Naive thymus-derived CD4-positive, alpha-beta T cell (primary cell): ENCODE measurements at regions not wholly inside any gene's neighbourhood (a gene's known extent, or its start where the extent isn't known, plus 50 kb on each side); places are given as distances from the start of the nearest gene placed in this dataset.

Source experiments
- ATAC-seq: fragments of 150-1000 bp; cut with Tn5 transposase; 2 replicates; pipeline ENCODE4 v1.10.0; 2021; ENCODE audit warnings: mild to moderate bottlenecking, moderate library complexity
- CTCF ChIA-PET: fragments of 350-600 bp; sonication (Branson Sonifier 250); formaldehyde crosslinking; loops from one replicate; lab custom pipeline; 2021; ENCODE audit warnings: antibody characterized with exemption; lab: Charles Lee
- POLR2A ChIA-PET: fragments of 350-600 bp; sonication (Branson Sonifier 250); formaldehyde crosslinking; loops from one replicate; lab custom pipeline; 2021; ENCODE audit warnings: antibody characterized with exemption, inconsistent platforms; lab: Charles Lee
- DNase-seq, 9 donors: peaks; one replicate each; pipeline versions ENCODE4 v3.0.0 to v3.0.0-alpha.2; 2020 to 2022; ENCODE audit warnings: mixed read lengths in 1 of 9
- H3K27ac ChIP-seq: one replicate; pipeline ENCODE4 v1.7.0; 2013; ENCODE audit warnings: mild to moderate bottlenecking, low read depth, low read length, moderate library complexity
- H3K27me3 ChIP-seq, 2 donors: one replicate each; pipeline ENCODE4 v1.7.0; 2013; ENCODE audit warnings: low read length in 2 of 2, mild to moderate bottlenecking in 2 of 2, moderate library complexity in 2 of 2; ENCODE audit not compliant: control insufficient read depth in 2 of 2, insufficient read depth in 2 of 2
- H3K36me3 ChIP-seq, 3 experiments: 1 replicate in 2 of 3; 2 replicates in 1 of 3; pipeline ENCODE4 v1.7.0; 2013; ENCODE audit warnings: low read length in 3 of 3, mild to moderate bottlenecking in 3 of 3, moderate library complexity in 1 of 3; ENCODE audit not compliant: insufficient read depth in 3 of 3, control insufficient read depth in 2 of 3
- H3K4me1 ChIP-seq, 2 donors: one replicate each; pipeline ENCODE4 v1.7.0; 2013; ENCODE audit warnings: low read length in 2 of 2, mild to moderate bottlenecking in 2 of 2, moderate library complexity in 1 of 2; ENCODE audit not compliant: control insufficient read depth in 2 of 2, insufficient read depth in 2 of 2
- H3K4me3 ChIP-seq: 2 replicates; pipeline ENCODE4 v1.7.0; 2013; ENCODE audit warnings: mild to moderate bottlenecking, low read length
- H3K9me3 ChIP-seq, 3 experiments: 1 replicate in 2 of 3; 2 replicates in 1 of 3; pipeline ENCODE4 v1.7.0; 2013; ENCODE audit warnings: low read length in 3 of 3; ENCODE audit not compliant: control insufficient read depth in 2 of 3
- H3K27ac Mint-ChIP-seq, 9 donors: one replicate each; pipeline ENCODE4 v1.8.0; 2020 to 2022; ENCODE audit warnings: mixed read lengths in 9 of 9, mild to moderate bottlenecking in 8 of 9, moderate library complexity in 5 of 9, inconsistent platforms in 2 of 9
- H3K27me3 Mint-ChIP-seq, 5 donors: one replicate each; pipeline ENCODE4 v1.8.0; 2021 to 2022; ENCODE audit warnings: mixed read lengths in 5 of 5, mild to moderate bottlenecking in 1 of 5
- H3K36me3 Mint-ChIP-seq, 5 donors: one replicate each; pipeline ENCODE4 v1.8.0; 2020 to 2022; ENCODE audit warnings: mixed read lengths in 5 of 5, mild to moderate bottlenecking in 3 of 5, inconsistent platforms in 1 of 5
- H3K4me1 Mint-ChIP-seq, 7 donors: one replicate each; pipeline ENCODE4 v1.8.0; 2020 to 2022; ENCODE audit warnings: mixed read lengths in 7 of 7, mild to moderate bottlenecking in 3 of 7, inconsistent platforms in 1 of 7
- H3K4me3 Mint-ChIP-seq, 10 donors: one replicate each; pipeline ENCODE4 v1.8.0; 2020 to 2022; ENCODE audit warnings: mild to moderate bottlenecking in 10 of 10, mixed read lengths in 10 of 10, moderate library complexity in 6 of 10, inconsistent platforms in 2 of 10
- H3K9me3 Mint-ChIP-seq, 11 donors: one replicate each; pipeline ENCODE4 v1.8.0; 2020 to 2022; ENCODE audit warnings: mixed read lengths in 11 of 11, mild to moderate bottlenecking in 4 of 11, inconsistent platforms in 1 of 11, moderate library complexity in 1 of 11
- intact Hi-C, 2 donors: fragments of 100-400 bp; cut with micrococcal nuclease; formaldehyde crosslinking; loops; one replicate each; pipeline ENCODE4 v1.15.1; 2023

DNA sequence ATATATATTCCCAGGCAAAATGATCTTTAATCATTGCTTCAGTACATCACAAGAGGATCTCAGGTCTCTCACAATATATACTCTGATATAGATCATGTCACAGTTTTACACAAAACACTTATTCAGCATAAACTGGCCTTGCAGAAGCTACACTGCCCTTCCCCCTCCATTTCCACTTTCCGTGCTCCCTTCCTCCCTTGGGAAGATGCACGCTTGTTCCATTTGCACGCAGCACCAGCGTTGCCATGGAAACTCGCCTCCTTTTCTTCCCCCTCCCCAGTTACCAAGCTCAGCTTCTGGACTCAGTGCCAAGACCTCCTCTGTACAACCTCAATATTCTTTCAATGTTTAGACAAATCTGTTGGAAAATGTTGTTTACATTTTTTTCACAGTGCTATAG, 154.6 kb downstream of the RFPL4B start:
- POLR2A ChIA-PET = no interaction called here
- Mint-ChIP-seq H3K27me3 (peaks cover 0 to 8% (median 5%) of the 10 kb centered on the region in 5 donors), H3K27ac (no peak overlapping the region), H3K9me3 (peaks cover 0 to 17% (median 0%) of the 10 kb centered on the region in 11 donors), H3K36me3 (no peaks in the 10 kb centered on the region), H3K4me3 (no peak overlapping the region), H3K4me1 (no peaks in the 10 kb centered on the region)
- no peak for ATAC-seq
- no peak for DNase-seq
- intact Hi-C loops = no loop called here
- Histone ChIP-seq H3K27ac (no peak overlapping the region), H3K9me3 (no peaks in the 10 kb centered on the region), H3K4me1 (no peaks in the 10 kb centered on the region), H3K4me3 (no peak overlapping the region), H3K36me3 (no peaks in the 10 kb centered on the region), H3K27me3 (no peaks in the 10 kb centered on the region)
- CTCF ChIA-PET = no interaction called here

- H3K27me3 ChIP-seq = no peaks in the 10 kb centered on the region
- CTCF ChIA-PET = no interaction called here
- Mint-ChIP-seq H3K4me1 (no peaks in the 10 kb centered on the region), H3K27ac (no peak overlapping the region), H3K4me3 (no peak overlapping the region), H3K36me3 (no peaks in the 10 kb centered on the region), H3K27me3 (peaks cover 0 to 8% (median 5%) of the 10 kb centered on the region in 5 donors), H3K9me3 (peaks cover 0 to 20% (median 0%) of the 10 kb centered on the region in 11 donors)
- POLR2A ChIA-PET = no interaction called here
- DNase-seq (no peak), ATAC-seq (no peak)
- H3K4me3 ChIP-seq = no peak overlapping the region
- H3K27ac ChIP-seq = no peak overlapping the region
- no peaks in the 10 kb centered on the region for H3K4me1 ChIP-seq
- H3K36me3 ChIP-seq = no peaks in the 10 kb centered on the region
- no peaks in the 10 kb centered on the region for H3K9me3 ChIP-seq
- intact Hi-C loops = no loop called here
Observed at GRCh38 chr6:112502351-112503090, 155.4 kb downstream of the RFPL4B start.

GRCh38 chr6:112503091-112503596, 156.0 kb downstream of the RFPL4B start:
- no peak overlapping the region for H3K27ac ChIP-seq
- H3K27me3 Mint-ChIP-seq = peaks cover 0 to 8% (median 5%) of the 10 kb centered on the region in 5 donors
- H3K27ac Mint-ChIP-seq = no peak overlapping the region
- H3K4me3 ChIP-seq = no peak overlapping the region
- POLR2A ChIA-PET = no interaction called here
- ATAC-seq (no peak), DNase-seq (no peak)
- no peaks in the 10 kb centered on the region for H3K4me1 Mint-ChIP-seq
- intact Hi-C loops = no loop called here
- H3K4me1 ChIP-seq = no peaks in the 10 kb centered on the region
- no peak overlapping the region for H3K4me3 Mint-ChIP-seq
- no peaks in the 10 kb centered on the region for H3K36me3 Mint-ChIP-seq
- no peaks in the 10 kb centered on the region for H3K27me3 ChIP-seq
- CTCF ChIA-PET = no interaction called here
- no peaks in the 10 kb centered on the region for H3K36me3 ChIP-seq
- H3K9me3 ChIP-seq = no peaks in the 10 kb centered on the region
- H3K9me3 Mint-ChIP-seq = peaks cover 0 to 20% (median 0%) of the 10 kb centered on the region in 11 donors

GRCh38 chr6:112504621-112505020, 157.5 kb downstream of the RFPL4B start:
- H3K36me3 ChIP-seq = no peaks in the 10 kb centered on the region
- H3K27me3 ChIP-seq = no peaks in the 10 kb centered on the region
- ATAC-seq (no peak), DNase-seq (no peak)
- no peak overlapping the region for H3K4me3 ChIP-seq
- H3K4me1 ChIP-seq = no peaks in the 10 kb centered on the region
- H3K27ac ChIP-seq = no peak overlapping the region
- Mint-ChIP-seq H3K4me1 (no peaks in the 10 kb centered on the region), H3K27me3 (peaks cover 0 to 8% (median 5%) of the 10 kb centered on the region in 5 donors), H3K4me3 (no peak overlapping the region), H3K36me3 (no peaks in the 10 kb centered on the region), H3K9me3 (peaks cover 0 to 17% (median 0%) of the 10 kb centered on the region in 11 donors), H3K27ac (no peak overlapping the region)
- no peaks in the 10 kb centered on the region for H3K9me3 ChIP-seq
- intact Hi-C loops = no loop called here
- CTCF ChIA-PET = no interaction called here
- POLR2A ChIA-PET = no interaction called here

DNA sequence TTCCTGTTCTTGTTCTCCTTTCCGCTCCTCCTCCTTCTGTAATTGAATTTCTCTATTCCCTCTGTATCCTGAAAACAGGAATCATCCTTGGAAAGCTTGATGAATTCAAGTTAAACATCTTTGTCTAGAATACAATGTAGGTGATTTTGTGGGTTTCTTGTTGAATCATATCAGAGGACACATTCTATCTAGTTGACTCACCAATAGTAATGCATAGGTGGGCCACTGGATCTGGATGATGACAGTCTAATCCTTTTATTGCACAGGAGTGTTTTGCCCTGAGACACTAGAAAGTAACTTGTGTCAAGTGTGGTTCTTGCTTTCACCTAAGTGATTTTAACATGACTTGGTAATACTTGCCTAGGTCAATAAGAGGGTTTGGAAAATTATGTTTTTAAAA, 164.3 kb downstream of the RFPL4B start:
- CTCF ChIA-PET = no interaction called here

GRCh38 chr6:112513175-112513574, 166.0 kb downstream of the RFPL4B start:
- Histone ChIP-seq H3K9me3 (no peaks in the 10 kb centered on the region), H3K27ac (no peak overlapping the region), H3K4me3 (no peak overlapping the region), H3K4me1 (no peaks in the 10 kb centered on the region), H3K36me3 (no peaks in the 10 kb centered on the region), H3K27me3 (no peaks in the 10 kb centered on the region)
- ChIA-PET POLR2A (no interaction called here), CTCF (no interaction called here)
- Mint-ChIP-seq H3K36me3 (peaks cover 0 to 6% (median 0%) of the 10 kb centered on the region in 5 donors), H3K4me3 (no peak overlapping the region), H3K4me1 (no peaks in the 10 kb centered on the region), H3K27ac (no peak overlapping the region), H3K9me3 (peaks cover 0 to 27% (median 2%) of the 10 kb centered on the region in 11 donors), H3K27me3 (peaks cover 0 to 13% (median 11%) of the 10 kb centered on the region in 5 donors)
- ATAC-seq = no peak
- intact Hi-C loops = no loop called here
- DNase-seq = no peak

More for the DNA sequence above, 164.3 kb downstream of the RFPL4B start:
- Histone ChIP-seq H3K4me3 (no peak overlapping the region), H3K36me3 (no peaks in the 10 kb centered on the region), H3K27ac (no peak overlapping the region), H3K27me3 (no peaks in the 10 kb centered on the region), H3K4me1 (no peaks in the 10 kb centered on the region), H3K9me3 (no peaks in the 10 kb centered on the region)
- intact Hi-C loops = no loop called here
- peaks cover 0 to 27% (median 2%) of the 10 kb centered on the region in 11 donors for H3K9me3 Mint-ChIP-seq
- H3K4me3 Mint-ChIP-seq = no peak overlapping the region
- no peak for DNase-seq
- no peak overlapping the region for H3K27ac Mint-ChIP-seq
- H3K4me1 Mint-ChIP-seq = no peaks in the 10 kb centered on the region
- POLR2A ChIA-PET = no interaction called here
- H3K36me3 Mint-ChIP-seq = peaks cover 0 to 6% (median 0%) of the 10 kb centered on the region in 5 donors
- peaks cover 0 to 13% (median 11%) of the 10 kb centered on the region in 5 donors for H3K27me3 Mint-ChIP-seq
- no peak for ATAC-seq

GRCh38 chr6:112522587-112522986, 175.5 kb downstream of the RFPL4B start:
- no peak overlapping the region for H3K27ac ChIP-seq
- H3K36me3 ChIP-seq = no peaks in the 10 kb centered on the region
- Mint-ChIP-seq H3K4me1 (no peaks in the 10 kb centered on the region), H3K27ac (no peak overlapping the region), H3K27me3 (no peaks in the 10 kb centered on the region), H3K9me3 (peaks cover 0 to 5% (median 0%) of the 10 kb centered on the region in 11 donors), H3K36me3 (no peaks in the 10 kb centered on the region), H3K4me3 (no peak overlapping the region)
- H3K9me3 ChIP-seq = no peaks in the 10 kb centered on the region
- ChIA-PET POLR2A (interaction anchor here (0.6 kb wide), 1 partner anchor 1186 kb away, joined by 3 read pairs; no protein-coding TSS in a partner anchor), CTCF (no interaction called here)
- no peaks in the 10 kb centered on the region for H3K4me1 ChIP-seq
- no peaks in the 10 kb centered on the region for H3K27me3 ChIP-seq
- H3K4me3 ChIP-seq = no peak overlapping the region
- ATAC-seq (no peak), DNase-seq (no peak)
- intact Hi-C loops = no loop called here
